Upper lobe of left lung (tissue), 4 donors: ENCODE measurements at regions not wholly inside any gene's neighbourhood (a gene's known extent, or its start where the extent isn't known, plus 50 kb on each side); places are given as distances from the start of the nearest gene placed in this dataset.

Experiments
- CTCF ChIP-seq, 6 experiments: fragments of 450-650 bp in 4 of 6; fragments of 200-600 bp in 2 of 6; sonication (generic) in 2 of 6; IDR thresholded peaks; one replicate each; pipeline ENCODE4 v1.5.1; 2016 to 2019; ENCODE audit warnings: antibody characterized with exemption in 6 of 6
- EP300 ChIP-seq, 4 donors: sonication (generic); formaldehyde crosslinking; IDR thresholded peaks; one replicate each; pipeline ENCODE4 v1.5.1; 2017; ENCODE audit warnings: antibody characterized with exemption in 4 of 4, control low read depth in 2 of 4
- POLR2A ChIP-seq, 4 donors: fragments of 450-650 bp; IDR thresholded peaks; one replicate each; pipeline ENCODE4 v1.5.1; 2016 to 2017; ENCODE audit warnings: antibody characterized with exemption in 4 of 4, mild to moderate bottlenecking in 2 of 4
- POLR2AphosphoS5 ChIP-seq, 2 donors: sonication (generic); formaldehyde crosslinking; IDR thresholded peaks; one replicate each; pipeline ENCODE4 v1.5.1; 2017; ENCODE audit warnings: antibody characterized with exemption in 2 of 2

DNA sequence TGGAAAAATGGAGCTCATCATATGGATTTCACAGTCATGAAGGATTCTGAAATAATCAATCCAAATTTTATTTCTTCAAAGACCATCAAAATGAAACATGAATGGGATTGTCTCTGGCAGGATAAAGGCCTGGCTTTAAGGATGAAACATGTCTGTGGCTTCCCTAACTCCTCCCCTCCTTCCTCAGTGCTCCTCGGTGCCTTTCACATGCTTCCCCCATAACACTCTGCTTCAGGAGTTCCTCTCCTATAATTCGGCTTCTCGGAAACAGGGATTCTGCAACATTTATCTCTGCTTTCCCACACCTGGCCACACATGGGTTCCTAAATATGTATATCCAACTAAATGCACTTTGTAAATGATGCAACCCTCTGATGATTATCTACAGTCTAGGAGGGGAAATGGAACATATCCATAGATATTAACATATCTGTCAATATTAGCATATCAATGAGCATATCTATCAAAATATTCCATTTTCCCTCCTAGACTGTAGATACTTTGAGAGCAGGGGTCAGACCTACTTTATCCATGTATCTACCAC, 153.8 kb downstream of the PLPP3 start:
- TF ChIP-seq POLR2A (IDR thresholded peaks at IDR 0.05) (no peak), CTCF (IDR thresholded peaks at IDR 0.05) (no peak), POLR2AphosphoS5 (IDR thresholded peaks at IDR 0.05) (no peak), EP300 (IDR thresholded peaks at IDR 0.05) (no peak)
